ENCODE measurements at regions not wholly inside any gene's neighbourhood (a gene's known extent, or its start where the extent isn't known, plus 50 kb on each side); places are given as distances from the start of the nearest gene placed in this dataset.

DNA sequence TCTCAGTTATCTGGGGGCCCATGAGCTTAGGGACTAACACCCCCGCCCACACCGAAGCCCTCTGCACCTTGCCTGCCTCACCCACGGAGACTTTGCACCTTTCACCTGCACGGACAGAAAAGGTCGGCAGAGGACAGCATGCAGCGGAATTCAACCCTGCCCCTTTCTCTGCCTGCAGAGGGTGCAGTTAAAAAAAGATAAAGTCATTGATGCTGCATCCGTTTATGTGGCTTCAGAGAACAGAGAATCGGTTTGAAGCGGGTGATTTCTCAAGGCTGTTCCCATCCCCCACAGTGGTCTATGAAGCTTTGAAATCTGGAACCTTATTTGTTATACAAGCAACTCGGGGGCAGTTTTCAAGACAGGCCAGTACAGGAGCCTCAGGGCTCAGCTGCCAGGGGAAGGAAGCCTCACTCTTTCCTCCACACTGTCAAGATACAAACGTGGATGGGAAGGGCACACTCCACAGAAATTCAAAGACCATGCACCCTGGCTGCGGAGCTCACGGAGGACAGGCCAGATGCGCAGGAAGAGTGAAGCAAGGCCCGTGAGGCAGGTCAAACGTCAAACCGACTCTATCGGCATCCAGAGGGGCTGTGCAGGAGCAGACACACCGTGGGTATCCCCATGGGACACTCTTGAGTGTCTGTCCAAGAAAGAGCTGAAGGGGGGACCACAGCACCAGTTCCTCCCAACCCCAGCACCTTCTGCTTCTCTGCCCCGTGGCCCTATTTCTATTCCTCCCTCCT is 66.3 kb downstream of the INSIG1 start:
- in situ Hi-C loops (cut with HindIII; ENCODE audit: extremely low pct_ligation_motif_present, low pct_unique_long_range_greater_than_20kb), result no loop called here
- POLR2A ChIA-PET, result no interaction called here

More for the DNA sequence above, 66.3 kb downstream of the INSIG1 start:
- intact Hi-C loops (cut with micrococcal nuclease; ENCODE audit: unreplicated experiment), result no loop called here
- TF ChIP-seq, protein P1, sequence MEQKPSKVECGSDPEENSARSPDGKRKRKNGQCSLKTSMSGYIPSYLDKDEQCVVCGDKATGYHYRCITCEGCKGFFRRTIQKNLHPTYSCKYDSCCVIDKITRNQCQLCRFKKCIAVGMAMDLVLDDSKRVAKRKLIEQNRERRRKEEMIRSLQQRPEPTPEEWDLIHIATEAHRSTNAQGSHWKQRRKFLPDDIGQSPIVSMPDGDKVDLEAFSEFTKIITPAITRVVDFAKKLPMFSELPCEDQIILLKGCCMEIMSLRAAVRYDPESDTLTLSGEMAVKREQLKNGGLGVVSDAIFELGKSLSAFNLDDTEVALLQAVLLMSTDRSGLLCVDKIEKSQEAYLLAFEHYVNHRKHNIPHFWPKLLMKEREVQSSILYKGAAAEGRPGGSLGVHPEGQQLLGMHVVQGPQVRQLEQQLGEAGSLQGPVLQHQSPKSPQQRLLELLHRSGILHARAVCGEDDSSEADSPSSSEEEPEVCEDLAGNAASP (CRISPR knock-in tag; IDR thresholded peaks at IDR 0.05; ENCODE audit: borderline replicate concordance), result peak; percentile 78; the same call in 1 of the 2 replicates
- TF ChIP-seq HNF4A (CRISPR knock-in tag; IDR thresholded peaks at IDR 0.05), result peak; percentile 41; the same call in 1 of the 2 replicates
- TF ChIP-seq PCBP1 (IDR thresholded peaks at IDR 0.05; ENCODE audit: borderline replicate concordance, low read depth, low read length), result no peak
- TF ChIP-seq ZFP41 (CRISPR knock-in tag; IDR thresholded peaks at IDR 0.05; ENCODE audit: borderline replicate concordance), result no peak
- TF ChIP-seq, protein P2, sequence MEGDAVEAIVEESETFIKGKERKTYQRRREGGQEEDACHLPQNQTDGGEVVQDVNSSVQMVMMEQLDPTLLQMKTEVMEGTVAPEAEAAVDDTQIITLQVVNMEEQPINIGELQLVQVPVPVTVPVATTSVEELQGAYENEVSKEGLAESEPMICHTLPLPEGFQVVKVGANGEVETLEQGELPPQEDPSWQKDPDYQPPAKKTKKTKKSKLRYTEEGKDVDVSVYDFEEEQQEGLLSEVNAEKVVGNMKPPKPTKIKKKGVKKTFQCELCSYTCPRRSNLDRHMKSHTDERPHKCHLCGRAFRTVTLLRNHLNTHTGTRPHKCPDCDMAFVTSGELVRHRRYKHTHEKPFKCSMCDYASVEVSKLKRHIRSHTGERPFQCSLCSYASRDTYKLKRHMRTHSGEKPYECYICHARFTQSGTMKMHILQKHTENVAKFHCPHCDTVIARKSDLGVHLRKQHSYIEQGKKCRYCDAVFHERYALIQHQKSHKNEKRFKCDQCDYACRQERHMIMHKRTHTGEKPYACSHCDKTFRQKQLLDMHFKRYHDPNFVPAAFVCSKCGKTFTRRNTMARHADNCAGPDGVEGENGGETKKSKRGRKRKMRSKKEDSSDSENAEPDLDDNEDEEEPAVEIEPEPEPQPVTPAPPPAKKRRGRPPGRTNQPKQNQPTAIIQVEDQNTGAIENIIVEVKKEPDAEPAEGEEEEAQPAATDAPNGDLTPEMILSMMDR (CRISPR knock-in tag; IDR thresholded peaks at IDR 0.05), result 0 out of 2 replicates have a peak, but pooled peaks have one; percentile 11
- TF ChIP-seq, protein P3, sequence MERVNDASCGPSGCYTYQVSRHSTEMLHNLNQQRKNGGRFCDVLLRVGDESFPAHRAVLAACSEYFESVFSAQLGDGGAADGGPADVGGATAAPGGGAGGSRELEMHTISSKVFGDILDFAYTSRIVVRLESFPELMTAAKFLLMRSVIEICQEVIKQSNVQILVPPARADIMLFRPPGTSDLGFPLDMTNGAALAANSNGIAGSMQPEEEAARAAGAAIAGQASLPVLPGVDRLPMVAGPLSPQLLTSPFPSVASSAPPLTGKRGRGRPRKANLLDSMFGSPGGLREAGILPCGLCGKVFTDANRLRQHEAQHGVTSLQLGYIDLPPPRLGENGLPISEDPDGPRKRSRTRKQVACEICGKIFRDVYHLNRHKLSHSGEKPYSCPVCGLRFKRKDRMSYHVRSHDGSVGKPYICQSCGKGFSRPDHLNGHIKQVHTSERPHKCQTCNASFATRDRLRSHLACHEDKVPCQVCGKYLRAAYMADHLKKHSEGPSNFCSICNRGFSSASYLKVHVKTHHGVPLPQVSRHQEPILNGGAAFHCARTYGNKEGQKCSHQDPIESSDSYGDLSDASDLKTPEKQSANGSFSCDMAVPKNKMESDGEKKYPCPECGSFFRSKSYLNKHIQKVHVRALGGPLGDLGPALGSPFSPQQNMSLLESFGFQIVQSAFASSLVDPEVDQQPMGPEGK (CRISPR knock-in tag; IDR thresholded peaks at IDR 0.05), result peak; percentile 50
- no peak for TF ChIP-seq ZNF260 (CRISPR knock-in tag; IDR thresholded peaks at IDR 0.05; ENCODE audit: borderline replicate concordance, low read depth)
- WGBS (ENCODE audit: low lambda C conversion rate), result 19% methylated on average over 14 of the region's 20 CpGs
- Histone ChIP-seq H3K4me3 (replicated peaks in 1 of 3; ENCODE audit: insufficient read depth in 1 of 3, low read depth in 2 of 3, low read length in 3 of 3) (no peak overlapping the region), H3K4me1 (ENCODE audit: insufficient read depth, low read length) (0 out of 2 replicates have a peak, but pooled peaks cover 5% of the 10 kb centered on the region), H3K9ac (ENCODE audit: insufficient read depth, low read depth, low read length) (no peak overlapping the region), H3K4me2 (ENCODE audit: low read depth, low read length) (no peak overlapping the region), H3K27me3 (ENCODE audit: control insufficient read depth in 1 of 2, insufficient read depth in 2 of 2, low read length in 2 of 2) (peaks cover 3 to 50% of the 10 kb centered on the region in 2 experiments; a peak in 4 of 5 replicates), H4K20me1 (ENCODE audit: insufficient read depth, low read length) (no peaks in the 10 kb centered on the region), H3K27ac (ENCODE audit: extremely low read length, insufficient read depth, low read length) (no peak overlapping the region), H2AFZ (ENCODE audit: low read length) (no peak overlapping the region), H3K36me3 (replicated peaks in 1 of 2; ENCODE audit: control insufficient read depth in 1 of 2, insufficient read depth in 2 of 2, low read length in 2 of 2) (no peaks in the 10 kb centered on the region), H3K9me3 (ENCODE audit: low read length) (no peaks in the 10 kb centered on the region), H3K79me2 (ENCODE audit: insufficient read depth, low read length) (no peaks in the 10 kb centered on the region)
- BruUV-seq (replicated peaks), result no TSS peak
- FAIRE-seq, result no peak
- no peak for DNase-seq (ENCODE audit: low spot score)
- ATAC-seq, result peak; percentile 43; the same call in 2 of the 3 replicates
- CTCF ChIA-PET (ENCODE audit: low intra/inter-chr PET ratio, low total read pairs), result no interaction called here
